22Rv1 (cell line): ENCODE measurements at regions not wholly inside any gene's neighbourhood (a gene's known extent, or its start where the extent isn't known, plus 50 kb on each side); places are given as distances from the start of the nearest gene placed in this dataset.

Experiments
- H3K27ac ChIP-seq: fragments of 450-650 bp; 2 replicates; pipeline ENCODE4 v1.5.1; 2017
- ZFX ChIP-seq: fragments of 450-650 bp; IDR thresholded peaks from 2 replicates; pipeline ENCODE4 v1.6.1; 2017; ENCODE audit warnings: antibody characterized with exemption, borderline replicate concordance
- TF ChIP-seq, protein P1 (sequence below): fragments of 450-650 bp; IDR thresholded peaks from 2 replicates; pipeline ENCODE4 v1.5.1; 2017; ENCODE audit warnings: mild to moderate bottlenecking

DNA sequence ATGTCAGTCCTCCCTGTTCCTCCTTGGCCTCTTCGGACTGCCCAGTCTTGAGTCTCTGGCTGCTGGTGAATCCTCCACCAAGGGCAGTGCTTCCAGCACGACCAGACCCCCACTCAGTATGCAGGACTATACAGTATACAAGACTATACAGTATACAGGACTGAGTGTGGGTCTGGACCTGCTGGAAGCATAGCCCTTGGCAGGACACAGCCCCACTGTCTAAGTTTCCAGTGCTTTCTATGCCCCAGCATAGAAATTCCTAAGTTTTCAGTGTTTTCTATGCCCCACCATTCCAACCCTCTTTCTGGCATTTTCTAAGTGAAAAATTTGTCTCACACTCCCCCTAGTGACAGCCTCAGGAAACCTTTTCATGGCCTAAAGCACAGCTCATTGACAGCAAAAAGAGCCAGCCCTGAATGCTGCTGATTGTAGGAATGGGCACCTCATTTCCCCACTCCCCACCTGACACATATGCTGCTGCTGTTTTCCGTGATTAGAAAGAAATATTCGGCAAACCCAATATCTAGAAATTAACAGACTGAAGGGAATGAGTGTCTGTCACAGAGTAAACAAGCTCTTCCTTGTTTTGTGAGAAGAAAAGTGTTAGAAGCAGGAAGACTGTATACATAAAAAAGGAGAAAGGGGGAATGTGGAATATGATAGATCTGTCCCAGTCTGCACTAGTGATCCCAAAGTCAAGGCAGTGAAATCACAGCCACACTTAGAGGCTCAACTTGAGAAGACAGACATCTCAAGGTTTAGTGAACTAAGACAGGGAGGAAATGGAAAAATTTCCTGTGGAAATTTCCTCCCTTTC is 206.9 kb downstream of the IBTK start:
- H3K27ac ChIP-seq, result no peak overlapping the region
- no peak for TF ChIP-seq ZFX
- TF ChIP-seq, protein P1, sequence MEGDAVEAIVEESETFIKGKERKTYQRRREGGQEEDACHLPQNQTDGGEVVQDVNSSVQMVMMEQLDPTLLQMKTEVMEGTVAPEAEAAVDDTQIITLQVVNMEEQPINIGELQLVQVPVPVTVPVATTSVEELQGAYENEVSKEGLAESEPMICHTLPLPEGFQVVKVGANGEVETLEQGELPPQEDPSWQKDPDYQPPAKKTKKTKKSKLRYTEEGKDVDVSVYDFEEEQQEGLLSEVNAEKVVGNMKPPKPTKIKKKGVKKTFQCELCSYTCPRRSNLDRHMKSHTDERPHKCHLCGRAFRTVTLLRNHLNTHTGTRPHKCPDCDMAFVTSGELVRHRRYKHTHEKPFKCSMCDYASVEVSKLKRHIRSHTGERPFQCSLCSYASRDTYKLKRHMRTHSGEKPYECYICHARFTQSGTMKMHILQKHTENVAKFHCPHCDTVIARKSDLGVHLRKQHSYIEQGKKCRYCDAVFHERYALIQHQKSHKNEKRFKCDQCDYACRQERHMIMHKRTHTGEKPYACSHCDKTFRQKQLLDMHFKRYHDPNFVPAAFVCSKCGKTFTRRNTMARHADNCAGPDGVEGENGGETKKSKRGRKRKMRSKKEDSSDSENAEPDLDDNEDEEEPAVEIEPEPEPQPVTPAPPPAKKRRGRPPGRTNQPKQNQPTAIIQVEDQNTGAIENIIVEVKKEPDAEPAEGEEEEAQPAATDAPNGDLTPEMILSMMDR, result peak; percentile 86

DNA sequence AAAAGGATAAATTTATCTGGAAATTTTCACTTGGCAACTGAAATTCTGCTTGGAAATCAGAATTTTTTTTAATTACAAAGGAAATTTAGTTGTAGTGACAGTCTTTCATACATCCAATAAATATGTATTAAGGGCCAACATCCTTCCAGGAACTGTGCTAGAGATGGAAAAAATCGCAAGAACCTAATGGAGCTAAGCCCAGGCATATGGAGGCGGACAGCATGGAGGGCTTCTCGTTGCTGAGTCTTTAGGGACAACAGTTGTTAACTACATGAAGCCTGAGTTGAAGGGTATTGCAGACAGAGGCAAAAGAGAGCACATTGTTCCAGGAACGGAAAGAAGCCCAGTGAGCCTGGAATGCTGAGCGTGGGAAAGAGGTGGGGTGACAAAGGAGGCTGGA is 208.9 kb downstream of the IBTK start:
- TF ChIP-seq, protein P1, result no peak

DNA sequence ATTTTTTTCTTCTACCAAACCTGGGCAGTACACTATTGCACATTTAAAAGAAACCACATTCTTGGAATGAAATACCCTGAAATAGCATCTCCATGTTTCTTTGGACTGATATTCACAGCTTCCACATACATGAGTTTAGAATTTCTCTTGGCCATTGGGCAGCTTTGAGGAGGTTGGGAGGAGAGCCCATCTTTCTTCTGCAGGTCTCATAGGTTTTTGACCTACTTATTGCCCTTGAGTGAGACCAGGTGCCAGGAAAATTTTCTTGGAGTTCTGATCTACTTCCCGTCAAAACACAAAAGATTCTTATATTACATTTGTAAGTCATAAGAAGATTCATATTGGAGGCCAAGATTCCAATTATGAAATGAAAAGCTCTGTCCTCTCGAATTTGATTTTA is 212.0 kb downstream of the IBTK start:
- TF ChIP-seq, protein P1, result no peak
- no peak for TF ChIP-seq ZFX

More for the DNA sequence above, 208.9 kb downstream of the IBTK start:
- no peak overlapping the region for H3K27ac ChIP-seq

DNA sequence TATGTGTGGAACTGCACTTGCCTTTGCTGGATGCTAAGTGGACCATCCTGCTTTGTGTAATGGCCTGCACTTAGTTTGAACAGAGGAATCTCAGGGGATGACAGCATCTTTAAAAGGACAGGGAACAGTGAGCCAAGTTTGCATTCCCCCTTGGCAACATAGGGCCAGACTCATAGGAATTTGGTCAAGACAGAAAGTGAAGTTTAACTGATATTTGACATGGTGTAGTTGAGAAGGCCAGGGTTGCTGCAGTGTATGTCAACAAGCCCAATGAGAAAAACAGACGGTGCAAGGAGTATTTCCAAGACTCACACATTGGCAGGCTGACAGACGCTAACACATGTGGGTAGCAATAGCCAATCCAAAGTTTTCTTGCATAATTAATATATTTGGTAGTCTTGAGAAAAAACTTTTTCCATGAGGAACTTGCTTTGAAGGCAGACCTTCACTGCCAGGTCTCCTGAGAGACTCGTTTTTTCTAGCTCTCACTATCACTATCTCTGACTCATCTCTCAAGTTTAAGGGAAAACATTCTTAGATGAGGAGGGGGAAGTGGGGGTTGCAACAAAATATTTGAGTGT is 213.8 kb downstream of the IBTK start:
- TF ChIP-seq, protein P1, result no peak
- TF ChIP-seq ZFX, result no peak
- no peak overlapping the region for H3K27ac ChIP-seq

More for the DNA sequence above, 212.0 kb downstream of the IBTK start:
- no peak overlapping the region for H3K27ac ChIP-seq

DNA sequence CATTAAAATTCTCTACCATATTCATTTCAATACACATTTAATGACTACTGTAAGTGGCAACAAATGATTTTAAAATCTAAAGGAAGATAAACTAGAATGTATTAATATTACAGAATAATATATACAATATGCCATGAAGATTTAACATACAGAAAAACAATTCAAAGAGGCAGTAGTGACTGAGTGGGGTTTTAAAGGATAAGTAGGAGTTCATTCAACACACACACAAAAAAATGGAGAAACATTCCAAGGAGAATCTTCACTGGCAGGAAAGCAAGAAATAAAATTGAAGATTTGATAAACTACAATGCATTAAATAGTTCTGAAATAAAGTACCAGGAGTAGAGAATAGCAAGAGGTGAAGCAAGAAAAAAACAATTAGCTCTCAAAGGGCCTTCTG is 215.1 kb downstream of the IBTK start:
- no peak for TF ChIP-seq ZFX
- TF ChIP-seq, protein P1, result no peak
- H3K27ac ChIP-seq, result no peak overlapping the region

DNA sequence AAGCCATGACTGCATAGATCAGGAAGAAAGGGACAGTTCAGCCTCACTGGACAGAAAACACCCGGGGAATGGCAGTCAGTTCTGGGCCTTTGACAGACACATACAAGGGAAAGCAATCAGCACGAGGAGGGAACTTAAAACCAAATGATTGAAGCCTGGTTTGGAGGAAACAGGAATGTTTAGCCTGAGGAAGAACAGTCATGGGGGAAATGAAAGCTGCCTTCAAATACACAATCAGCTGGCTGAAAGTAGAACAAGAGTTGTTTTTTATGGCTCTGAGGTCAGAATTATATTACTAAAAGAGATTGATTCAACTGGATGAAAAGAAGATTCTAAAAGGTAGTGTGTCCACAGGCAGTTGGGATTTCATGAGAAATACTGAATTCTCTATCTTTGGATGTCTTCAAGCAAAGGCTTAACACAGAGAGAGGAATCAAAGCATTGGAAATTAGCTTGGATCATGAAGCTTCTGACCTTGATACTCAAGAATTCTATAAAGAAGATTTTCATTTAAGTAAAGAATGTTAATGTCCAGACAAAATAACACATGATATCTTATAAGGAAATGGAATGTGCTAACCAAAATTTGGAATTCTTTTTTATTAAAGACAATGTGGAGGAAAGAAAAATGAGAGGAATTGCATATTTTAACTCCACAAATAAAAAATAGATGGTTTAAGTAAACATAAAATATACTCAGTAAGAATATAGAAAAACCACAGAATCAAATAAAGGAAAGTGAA is 216.6 kb downstream of the IBTK start:
- TF ChIP-seq, protein P1, result no peak
- TF ChIP-seq ZFX, result no peak
- no peak overlapping the region for H3K27ac ChIP-seq
